SU-DHL-6 (cell line): ENCODE measurements at regions not wholly inside any gene's neighbourhood (a gene's known extent, or its start where the extent isn't known, plus 50 kb on each side); places are given as distances from the start of the nearest gene placed in this dataset.

Experiments used
- EZH2phosphoT487 ChIP-seq: fragments of 200-600 bp; sonication (generic), shearing (Covaris generic); conservative IDR thresholded peaks from 2 replicates; pipeline ENCODE4 v1.6.1; 2018; ENCODE audit warnings: mild to moderate bottlenecking, antibody characterized with exemption, low read length, moderate library complexity, mixed read lengths
- TF ChIP-seq, protein P1 (sequence below): fragments of 200-600 bp; sonication (generic); IDR thresholded peaks from one replicate; pipeline ENCODE4 v1.5.1; 2017; ENCODE audit warnings: antibody characterized with exemption, mild to moderate bottlenecking, low read length, moderate library complexity; ENCODE audit not compliant: insufficient read depth, poor library complexity, severe bottlenecking

DNA sequence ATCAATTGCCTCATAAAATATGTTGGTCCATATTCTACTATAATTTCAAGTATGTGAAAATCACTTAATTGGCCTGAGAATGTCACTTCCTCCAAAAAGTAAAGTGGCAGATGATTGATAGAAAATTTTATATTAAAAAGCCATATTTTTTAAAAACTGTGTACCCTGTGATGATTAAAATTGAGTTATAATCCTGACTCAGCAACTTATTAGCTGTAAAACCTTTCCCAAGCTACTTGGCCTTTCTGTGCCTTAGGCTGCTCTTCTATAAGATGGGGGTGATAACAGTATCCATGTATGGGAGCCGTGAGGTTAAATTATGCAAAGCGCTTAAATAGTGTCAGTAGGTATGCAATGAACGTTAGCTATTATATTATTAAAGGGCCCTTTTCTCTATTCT lies 524.4 kb downstream of the TFAP2A start:
- TF ChIP-seq, protein P1, sequence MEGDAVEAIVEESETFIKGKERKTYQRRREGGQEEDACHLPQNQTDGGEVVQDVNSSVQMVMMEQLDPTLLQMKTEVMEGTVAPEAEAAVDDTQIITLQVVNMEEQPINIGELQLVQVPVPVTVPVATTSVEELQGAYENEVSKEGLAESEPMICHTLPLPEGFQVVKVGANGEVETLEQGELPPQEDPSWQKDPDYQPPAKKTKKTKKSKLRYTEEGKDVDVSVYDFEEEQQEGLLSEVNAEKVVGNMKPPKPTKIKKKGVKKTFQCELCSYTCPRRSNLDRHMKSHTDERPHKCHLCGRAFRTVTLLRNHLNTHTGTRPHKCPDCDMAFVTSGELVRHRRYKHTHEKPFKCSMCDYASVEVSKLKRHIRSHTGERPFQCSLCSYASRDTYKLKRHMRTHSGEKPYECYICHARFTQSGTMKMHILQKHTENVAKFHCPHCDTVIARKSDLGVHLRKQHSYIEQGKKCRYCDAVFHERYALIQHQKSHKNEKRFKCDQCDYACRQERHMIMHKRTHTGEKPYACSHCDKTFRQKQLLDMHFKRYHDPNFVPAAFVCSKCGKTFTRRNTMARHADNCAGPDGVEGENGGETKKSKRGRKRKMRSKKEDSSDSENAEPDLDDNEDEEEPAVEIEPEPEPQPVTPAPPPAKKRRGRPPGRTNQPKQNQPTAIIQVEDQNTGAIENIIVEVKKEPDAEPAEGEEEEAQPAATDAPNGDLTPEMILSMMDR, result no peak
- no peak for TF ChIP-seq EZH2phosphoT487
